T-helper 2 cell (primary cell): ENCODE measurements at regions not wholly inside any gene's neighbourhood (a gene's known extent, or its start where the extent isn't known, plus 50 kb on each side); places are given as distances from the start of the nearest gene placed in this dataset.

Experiments used
- DNase-seq, 5 experiments: peaks; one replicate each; pipeline versions ENCODE4 v3.0.0 to v3.0.0-alpha.2; 2012 to 2022

- no peak for DNase-seq
These were observed 463.8 kb downstream of the PRKD1 start for GRCh38 chr14:29463727-29464395.

GRCh38 chr14:29465095-29465494 lies 462.6 kb downstream of the PRKD1 start:
- DNase-seq = no peak

GRCh38 chr14:29475641-29476040 lies 452.0 kb downstream of the PRKD1 start:
- no peak for DNase-seq

DNA sequence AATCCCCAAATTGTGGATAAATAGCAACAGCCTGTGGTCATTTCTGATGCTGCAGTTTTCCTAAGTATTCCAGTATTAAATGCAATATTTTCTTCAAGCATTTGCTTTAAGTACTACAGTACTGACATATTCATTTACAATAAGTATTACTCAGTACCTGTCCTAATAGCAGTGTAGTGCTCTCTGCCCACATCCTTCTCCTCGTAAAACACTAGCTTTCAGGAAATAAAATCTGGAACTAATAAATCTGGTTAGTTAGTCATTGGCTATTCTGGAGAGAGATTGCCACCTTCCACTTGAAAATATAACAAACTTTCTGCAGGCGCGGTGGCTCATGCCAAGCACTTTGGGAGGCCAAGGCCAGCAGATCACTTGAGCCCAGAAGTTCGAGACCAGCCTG lies 441.5 kb downstream of the PRKD1 start:
- DNase-seq = no peak

- DNase-seq = no peak
These were observed 437.7 kb downstream of the PRKD1 start for GRCh38 chr14:29489911-29490425.

DNA sequence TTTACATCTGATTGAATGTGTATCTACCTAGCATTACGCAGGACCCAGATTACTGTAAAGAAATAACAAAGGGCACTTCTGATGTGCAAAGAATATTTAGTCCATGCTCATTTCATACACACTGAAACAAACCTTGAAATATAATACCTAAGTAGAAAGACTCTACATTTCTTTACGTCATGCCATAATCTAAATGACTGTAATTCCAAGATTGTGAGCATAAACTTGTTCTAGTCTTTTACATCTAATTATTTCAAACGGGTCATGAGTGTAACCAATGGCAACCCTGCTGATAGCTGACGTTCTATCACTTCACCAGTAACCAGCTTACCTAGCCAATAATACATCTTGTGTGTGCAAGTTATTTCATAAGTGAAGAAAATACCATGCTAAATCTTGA lies 433.8 kb downstream of the PRKD1 start:
- DNase-seq = no peak

- no peak for DNase-seq
These were observed 433.3 kb downstream of the PRKD1 start for GRCh38 chr14:29494312-29494711.

DNA sequence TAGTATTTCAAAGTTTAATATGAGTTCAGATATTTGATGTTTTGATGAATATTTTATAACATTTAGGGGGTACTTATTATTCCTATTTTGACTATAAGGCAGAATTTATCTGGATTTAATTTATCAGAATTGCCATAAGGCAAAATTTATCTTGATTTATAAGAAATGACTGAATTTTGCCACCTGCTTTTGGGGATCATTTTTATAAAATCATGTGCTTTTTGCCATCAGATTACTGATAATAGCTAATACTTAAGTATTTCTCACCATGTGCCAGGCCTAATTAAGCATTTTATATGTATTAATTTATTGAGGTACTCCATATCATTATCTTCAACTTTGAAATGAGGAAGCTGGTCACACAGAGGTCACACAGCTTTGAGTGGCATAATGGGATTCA lies 423.7 kb downstream of the PRKD1 start:
- DNase-seq = no peak

- no peak for DNase-seq
These were observed 409.3 kb downstream of the PRKD1 start for GRCh38 chr14:29518335-29518734.

GRCh38 chr14:29521526-29522137 lies 406.0 kb downstream of the PRKD1 start:
- no peak for DNase-seq
